Stimulated activated CD4-positive, alpha-beta T cell treated with anti-CD3 and anti-CD28 coated beads, Interleukin-1b, Interleukin-23, amount 100 ng/mL, for 24 hours (primary cell): ENCODE measurements at regions not wholly inside any gene's neighbourhood (a gene's known extent, or its start where the extent isn't known, plus 50 kb on each side); places are given as distances from the start of the nearest gene placed in this dataset.

ENCODE experiments used
- DNase-seq, 4 experiments: peaks; one replicate each; pipeline ENCODE4 v3.0.0-alpha.2; 2020; ENCODE audit warnings: low read depth in 4 of 4, low spot score in 1 of 4

- DNase-seq = no peak
Observed at GRCh38 chr3:194768586-194768985, 82.9 kb downstream of the FAM43A start.

- peak; percentile 62 to 82 (median 74) for DNase-seq
Observed at GRCh38 chr3:194769020-194769643, 83.4 kb downstream of the FAM43A start.

GRCh38 chr3:194772241-194773000 lies 86.7 kb downstream of the FAM43A start:
- DNase-seq = no peak

- no peak for DNase-seq
Observed at GRCh38 chr3:194773216-194773615, 87.5 kb downstream of the FAM43A start.

DNA sequence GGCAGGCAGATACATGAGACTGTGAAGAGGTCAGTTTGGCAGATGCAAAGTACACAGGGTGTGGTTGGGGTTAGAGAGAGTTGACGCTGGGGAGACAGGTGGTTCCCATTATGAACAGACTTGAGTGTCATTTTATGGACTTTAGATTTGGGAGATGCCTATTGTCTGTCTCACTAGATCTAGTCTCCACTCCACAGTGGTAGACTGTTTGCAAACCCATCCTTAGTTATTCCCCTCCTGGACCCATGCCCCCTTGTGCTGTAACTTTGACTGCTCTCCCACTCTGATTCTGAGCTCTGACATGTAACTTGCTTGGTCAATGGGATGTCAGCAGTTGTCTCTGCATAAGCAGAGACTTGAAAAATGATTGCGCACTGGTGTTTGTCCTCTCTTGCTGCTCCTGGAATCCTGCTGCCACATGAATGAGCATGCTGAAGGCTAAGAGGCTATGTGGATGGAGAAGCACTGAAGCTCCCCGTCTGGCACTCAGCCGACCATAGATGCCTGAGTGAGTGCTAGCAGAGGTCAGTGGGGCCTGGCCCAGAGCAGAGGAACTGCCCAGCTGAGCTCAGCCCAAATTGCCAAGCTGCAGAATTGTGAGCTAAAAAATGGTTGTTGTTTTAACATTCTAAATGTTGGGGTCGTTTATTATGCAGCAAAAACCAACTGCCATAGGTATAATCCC lies 88.2 kb downstream of the FAM43A start:
- no peak for DNase-seq

- no peak for DNase-seq
Observed at GRCh38 chr3:194775266-194775665, 89.6 kb downstream of the FAM43A start.

- DNase-seq = no peak
Observed at GRCh38 chr3:194775731-194776130, 90.0 kb downstream of the FAM43A start.

DNA sequence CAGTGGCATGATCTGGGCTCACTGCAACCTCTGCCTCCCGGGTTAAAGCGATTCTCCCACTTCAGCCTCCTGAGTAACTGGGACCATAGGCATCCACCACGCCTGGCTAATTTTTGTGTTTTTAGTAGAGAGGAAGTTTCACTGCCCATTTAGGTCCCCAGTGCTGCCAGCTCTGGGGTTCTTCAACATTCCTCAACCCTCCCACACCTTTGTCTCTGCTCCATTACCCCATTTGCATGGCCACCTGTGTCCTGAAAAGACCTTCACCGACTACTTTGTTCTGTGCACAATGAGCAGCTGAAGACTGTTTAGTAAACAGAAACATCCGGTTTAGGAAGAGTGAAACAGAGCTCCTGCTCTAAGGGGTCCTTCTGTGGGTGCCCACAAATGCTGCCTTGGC lies 92.0 kb downstream of the FAM43A start:
- DNase-seq = no peak

- DNase-seq = no peak
Observed at GRCh38 chr3:194779729-194780224, 94.1 kb downstream of the FAM43A start.

GRCh38 chr3:194780706-194781105 lies 95.0 kb downstream of the FAM43A start:
- DNase-seq = no peak

GRCh38 chr3:194781617-194782016 lies 95.9 kb downstream of the FAM43A start:
- no peak for DNase-seq

DNA sequence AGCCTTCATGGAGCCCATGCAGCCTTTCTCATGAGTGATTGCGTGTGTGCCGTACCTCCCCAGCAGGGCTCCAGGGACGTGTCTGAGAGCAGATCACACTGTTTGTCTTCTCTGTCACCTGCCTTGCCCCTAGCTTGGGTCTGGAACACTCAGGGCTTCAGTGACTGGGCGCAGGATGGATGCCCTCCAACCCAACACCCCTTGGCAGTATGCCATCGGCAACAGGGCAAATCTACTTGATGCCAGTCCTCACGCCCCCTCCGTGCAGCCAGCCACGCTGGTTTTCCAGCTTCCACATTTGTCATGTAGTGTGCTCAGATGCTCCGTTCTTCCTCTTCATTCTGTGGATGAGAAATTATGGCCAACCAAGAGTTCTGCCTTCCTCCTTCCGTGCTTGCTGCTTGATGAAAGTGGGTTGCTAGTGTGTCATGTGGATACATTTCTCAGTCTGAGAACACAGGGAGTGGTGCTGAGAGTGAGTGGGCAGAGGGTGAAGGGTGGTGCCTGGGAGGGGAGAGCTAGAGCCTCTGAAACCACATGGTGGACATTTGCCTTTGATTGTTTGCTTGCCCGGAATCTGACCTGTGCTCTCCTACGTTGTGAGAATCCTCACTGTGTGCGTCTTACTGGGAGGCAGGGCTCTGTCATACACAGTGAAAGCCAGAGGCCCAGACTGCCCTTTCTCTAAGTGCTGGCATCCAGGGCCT lies 97.2 kb downstream of the FAM43A start:
- DNase-seq = no peak

DNA sequence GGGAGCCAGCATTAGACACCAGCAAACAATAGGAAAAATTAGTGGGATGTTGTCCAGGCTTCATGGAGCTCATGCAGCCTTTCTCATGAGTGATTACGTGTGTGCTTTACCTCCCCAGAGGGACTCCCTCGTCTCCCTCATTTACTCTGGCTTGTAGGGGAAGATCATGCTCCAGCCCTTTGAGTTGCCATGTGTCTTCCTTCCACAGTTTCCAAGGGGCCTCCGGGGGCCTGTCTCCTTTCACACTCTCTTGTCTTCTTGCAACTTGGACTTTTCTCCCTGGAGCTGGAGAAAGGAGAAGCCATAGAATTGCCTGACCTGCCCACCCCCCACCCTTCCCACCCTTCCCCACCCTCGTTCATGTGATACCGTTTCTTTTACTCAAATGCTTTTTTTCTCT lies 98.7 kb downstream of the FAM43A start:
- DNase-seq = no peak

DNA sequence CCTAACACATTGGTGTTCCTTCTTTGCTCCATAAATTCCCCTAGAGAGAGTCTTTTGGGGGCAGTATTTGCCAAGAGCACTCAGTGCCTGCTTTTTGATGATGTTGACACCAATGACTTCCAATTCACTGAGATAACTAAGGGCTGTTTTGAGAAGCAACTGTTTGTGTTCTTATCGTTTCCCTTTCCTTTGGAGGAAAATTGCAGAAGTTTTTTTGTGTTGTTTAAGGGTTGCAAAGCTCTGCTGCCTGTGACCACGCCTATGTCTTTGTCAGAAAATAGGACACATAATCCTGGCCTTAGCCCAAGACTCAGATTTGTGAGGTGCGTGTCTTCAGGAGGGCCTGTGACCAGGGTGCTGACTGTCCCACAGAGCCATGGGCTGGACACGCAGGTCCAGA lies 99.6 kb downstream of the FAM43A start:
- no peak for DNase-seq

- no peak for DNase-seq
Observed at GRCh38 chr3:194787072-194787471, 101.4 kb downstream of the FAM43A start.

GRCh38 chr3:194787650-194788049 lies 102.0 kb downstream of the FAM43A start:
- no peak for DNase-seq

- no peak for DNase-seq
Observed at GRCh38 chr3:194792368-194792767, 106.7 kb downstream of the FAM43A start.

GRCh38 chr3:194797555-194798250 lies 112.0 kb downstream of the FAM43A start:
- no peak for DNase-seq

DNA sequence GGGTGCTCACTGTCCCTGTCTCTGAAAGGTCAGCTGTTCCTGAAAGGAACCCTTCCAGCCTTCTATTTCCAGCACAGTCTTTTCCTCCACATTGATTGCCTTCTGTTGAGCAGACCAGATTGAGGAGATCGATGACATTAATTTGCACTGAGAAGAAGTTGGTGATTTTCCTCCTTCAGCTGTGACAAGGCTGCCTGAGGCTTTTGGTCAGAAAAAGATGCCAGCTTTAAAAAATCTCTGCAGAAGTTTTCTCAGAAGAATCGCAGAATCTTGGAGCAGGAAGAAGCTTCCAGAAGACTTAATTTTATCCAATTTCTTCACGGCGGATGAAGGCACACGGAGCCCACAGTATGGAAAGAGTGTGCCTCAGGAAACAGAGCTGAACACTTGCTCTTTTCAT lies 112.8 kb downstream of the FAM43A start:
- no peak for DNase-seq

DNA sequence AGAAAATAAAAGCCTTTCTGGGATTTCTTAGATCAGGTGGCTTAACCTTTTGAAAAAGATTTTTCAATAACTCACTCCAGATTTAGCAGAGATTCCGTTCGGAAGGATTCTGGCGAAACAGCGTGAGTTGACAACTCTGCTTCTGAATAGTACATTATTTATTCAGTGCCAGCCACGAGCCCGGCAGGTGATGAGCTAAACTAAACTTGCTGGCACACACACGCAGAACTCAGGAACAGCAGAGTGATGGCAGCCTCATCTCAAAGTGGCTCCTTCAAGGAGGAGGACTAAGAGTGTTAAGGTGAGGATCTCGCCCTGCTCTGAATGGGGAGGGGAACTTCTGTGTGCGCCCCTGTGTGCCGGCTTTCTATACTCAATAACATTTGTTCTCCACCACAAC lies 114.3 kb downstream of the FAM43A start:
- DNase-seq = no peak
